Right lobe of liver (tissue), 6 donors: ENCODE measurements at regions not wholly inside any gene's neighbourhood (a gene's known extent, or its start where the extent isn't known, plus 50 kb on each side); places are given as distances from the start of the nearest gene placed in this dataset.
"Not testable (repeated sequence)": the region's sequence is repeated elsewhere in the genome, so short reads cannot be mapped to it uniquely, and the experiment has no call there.

ENCODE experiments used
- ATAC-seq, 4 donors: fragments of 200-7000 bp; cut with Tn5 transposase; one replicate each; pipeline ENCODE4 v1.9.1; 2020; ENCODE audit warnings: mild to moderate bottlenecking in 4 of 4, moderate library complexity in 4 of 4
- DNase-seq, 3 donors: peaks; one replicate each; pipeline ENCODE4 v3.0.0-alpha.2; 2020
- H3K27ac ChIP-seq, 3 donors: fragments of 200-600 bp; one replicate each; pipeline ENCODE4 v1.8.0; 2022
- H3K27me3 ChIP-seq, 2 donors: fragments of 200-600 bp; one replicate each; pipeline ENCODE4 v1.8.0; 2022
- H3K36me3 ChIP-seq, 4 donors: fragments of 200-600 bp; sonication (generic) in 1 of 4; one replicate each; pipeline versions ENCODE4 v1.5.1 to v1.8.0; 2017 to 2022; ENCODE audit warnings: control low read depth in 1 of 4
- H3K4me1 ChIP-seq, 4 donors: fragments of 200-600 bp; sonication (generic) in 1 of 4; one replicate each; pipeline versions ENCODE4 v1.5.1 to v1.8.0; 2017 to 2022; ENCODE audit warnings: control low read depth in 1 of 4
- H3K4me3 ChIP-seq, 3 donors: fragments of 200-600 bp; one replicate each; pipeline ENCODE4 v1.8.0; 2022
- H3K9me3 ChIP-seq, 4 donors: fragments of 200-600 bp; sonication (generic) in 1 of 4; one replicate each; pipeline versions ENCODE4 v1.5.1 to v1.8.0; 2017 to 2022; ENCODE audit warnings: control low read depth in 1 of 4
- CTCF ChIP-seq, 4 donors: fragments of 200-600 bp in 3 of 4; fragments of 450-650 bp in 1 of 4; IDR thresholded peaks; one replicate each; pipeline versions ENCODE4 v1.5.1 to v1.8.0; 2016 to 2022; ENCODE audit warnings: antibody characterized with exemption in 4 of 4, mild to moderate bottlenecking in 2 of 4
- POLR2A ChIP-seq: fragments of 450-650 bp; IDR thresholded peaks from one replicate; pipeline ENCODE4 v1.6.1; 2017; ENCODE audit warnings: antibody characterized with exemption, mild to moderate bottlenecking
- WGBS: methylation state at CpG from one replicate; pipeline ENCODE4 v1.1.6; 2018; ENCODE audit warnings: low coverage, low lambda C conversion rate; ENCODE audit not compliant: insufficient coverage; ENCODE audit errors: missing lambda C conversion rate; 5-methylcytosine and 5-hydroxymethylcytosine counted together
- intact Hi-C, 2 donors: fragments of 100-400 bp; cut with DNase I; formaldehyde crosslinking; loops; one replicate each; pipeline versions ENCODE4 v1.11.2 to v1.14.1; 2022
- donor health status: DM: no; HTN: yes; CAD: no.
- donor health status: DM: no; HTN: no; CAD: no.
- donor health status: DM: no; HTN: no; CAD: no.
- donor health status: DM: no; HTN: yes; CAD: no.
- donor health status: DM: no; HTN: yes; CAD: no.

DNA sequence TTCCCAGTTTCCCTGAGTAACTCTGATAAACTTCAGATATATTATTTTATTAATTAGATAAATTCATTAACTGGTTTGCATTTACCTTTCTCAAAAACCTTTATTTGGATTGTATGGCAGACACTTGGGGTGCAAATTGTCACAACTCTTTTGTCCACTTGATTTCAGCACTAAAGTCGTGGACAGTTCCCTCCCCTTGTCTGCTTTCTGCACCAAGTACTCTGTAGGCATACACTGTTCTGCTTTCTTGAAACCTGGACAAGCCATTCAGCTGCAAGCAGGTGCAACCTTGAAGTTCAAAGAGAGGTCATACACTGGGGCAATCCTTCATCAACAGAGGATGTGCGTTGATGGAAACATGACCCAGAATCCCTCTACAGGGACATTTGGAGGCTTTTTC, 162.9 kb downstream of the ARL5B start:
- intact Hi-C loops: no loop called here
- no peaks in the 10 kb centered on the region for H3K9me3 ChIP-seq
- 13% methylated on average over 2 of the region's 2 CpGs for WGBS
- TF ChIP-seq POLR2A: no peak
- TF ChIP-seq CTCF (IDR thresholded peaks at IDR 0.05): no peak
- H3K27me3 ChIP-seq: no peaks in the 10 kb centered on the region
- H3K4me3 ChIP-seq: no peak overlapping the region
- no peaks in the 10 kb centered on the region for H3K36me3 ChIP-seq
- ATAC-seq: no peak
- DNase-seq: no peak
- no peak overlapping the region for H3K27ac ChIP-seq
- no peaks in the 10 kb centered on the region for H3K4me1 ChIP-seq

- TF ChIP-seq POLR2A (no peak), CTCF (IDR thresholded peaks at IDR 0.05) (no peak)
- Histone ChIP-seq H3K27ac (no peak overlapping the region), H3K36me3 (no peaks in the 10 kb centered on the region), H3K4me1 (no peaks in the 10 kb centered on the region), H3K27me3 (no peaks in the 10 kb centered on the region), H3K9me3 (no peaks in the 10 kb centered on the region), H3K4me3 (no peak overlapping the region)
- 64% methylated on average over 2 of the region's 2 CpGs for WGBS
- no peak for ATAC-seq
- intact Hi-C loops: no loop called here
- DNase-seq: no peak
Observed at GRCh38 chr10:18829259-18829658, 170.0 kb downstream of the ARL5B start.

DNA sequence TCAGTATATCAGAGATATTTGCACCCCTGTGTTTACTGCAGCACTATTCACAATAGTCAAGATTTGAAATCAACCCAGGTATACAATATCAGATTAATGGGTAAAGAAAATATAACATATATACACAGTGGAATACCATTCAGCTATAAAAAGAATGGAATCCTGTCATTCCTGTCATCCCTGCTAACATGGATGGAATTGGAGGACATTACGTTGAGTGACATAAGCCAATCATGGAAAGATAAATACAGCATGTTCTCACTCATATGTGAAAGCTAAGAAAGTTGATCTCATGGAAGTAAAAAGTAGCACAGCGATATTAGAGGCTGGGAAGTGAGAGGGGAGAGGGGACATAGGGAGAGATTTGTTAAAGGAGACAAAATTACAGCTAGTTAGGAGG, 171.0 kb downstream of the ARL5B start:
- WGBS: 35% methylated on average over 2 of the region's 2 CpGs
- no peaks in the 10 kb centered on the region for H3K27me3 ChIP-seq
- no peak overlapping the region for H3K27ac ChIP-seq
- ATAC-seq: no peak
- intact Hi-C loops: no loop called here
- H3K36me3 ChIP-seq: no peaks in the 10 kb centered on the region
- H3K9me3 ChIP-seq: no peaks in the 10 kb centered on the region
- no peak for DNase-seq
- H3K4me1 ChIP-seq: no peaks in the 10 kb centered on the region
- H3K4me3 ChIP-seq: no peak overlapping the region
- TF ChIP-seq CTCF (IDR thresholded peaks at IDR 0.05) (no peak), POLR2A (no peak)

DNA sequence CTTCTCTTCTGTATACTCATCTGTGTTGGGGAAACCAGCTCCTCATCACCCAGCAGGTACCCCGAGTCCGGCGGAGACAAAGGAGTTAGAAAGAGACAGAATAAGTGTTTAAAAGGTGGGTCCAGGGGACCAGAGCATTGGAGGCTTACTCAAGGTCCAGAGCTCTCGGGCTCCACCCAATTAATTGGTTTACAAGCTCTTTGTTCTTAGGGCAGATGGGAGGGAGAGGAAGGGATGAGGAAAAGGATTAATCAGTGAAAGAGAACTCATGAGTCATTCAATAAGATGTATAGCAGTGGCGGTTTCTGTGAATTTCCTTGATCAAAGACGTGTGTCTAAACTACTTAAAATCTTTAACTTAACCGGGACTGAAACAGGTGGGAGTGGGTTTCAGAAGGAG, 192.0 kb upstream of the MALRD1 start:
- 67% methylated on average over 7 of the region's 7 CpGs for WGBS
- ATAC-seq, H3K36me3 ChIP-seq, DNase-seq, H3K4me3 ChIP-seq, intact Hi-C loops, H3K4me1 ChIP-seq, H3K27ac ChIP-seq, H3K9me3 ChIP-seq, H3K27me3 ChIP-seq: not testable (repeated sequence)

GRCh38 chr10:18859659-18860058, 188.9 kb upstream of the MALRD1 start:
- no peak overlapping the region for H3K4me3 ChIP-seq
- H3K4me1 ChIP-seq: no peaks in the 10 kb centered on the region

More at GRCh38 chr10:18859659-18860058, 188.9 kb upstream of the MALRD1 start:
- 29% methylated on average over 1 of the region's 1 CpG for WGBS
- TF ChIP-seq CTCF (IDR thresholded peaks at IDR 0.05): no peak
- TF ChIP-seq POLR2A: no peak
- DNase-seq (no peak), ATAC-seq (no peak)
- Histone ChIP-seq H3K27ac (no peak overlapping the region), H3K27me3 (no peaks in the 10 kb centered on the region), H3K9me3 (no peaks in the 10 kb centered on the region), H3K36me3 (no peaks in the 10 kb centered on the region)
- intact Hi-C loops: no loop called here
